SK-N-SH (cell line): ENCODE measurements at regions not wholly inside any gene's neighbourhood (a gene's known extent, or its start where the extent isn't known, plus 50 kb on each side); places are given as distances from the start of the nearest gene placed in this dataset.

Source experiments
- CTCF ChIA-PET: fragments of 300-600, 350-600 bp; formaldehyde crosslinking; extraction: SDS; loops from one replicate; lab custom pipeline; 2021; lab: Yijun Ruan, JAX
- POLR2A ChIA-PET: fragments of 350-600 bp; sonication (Branson Sonifier 250); formaldehyde crosslinking; extraction: SDS; loops from one replicate; lab custom pipeline; 2020; ENCODE audit warnings: antibody characterized with exemption, inconsistent platforms; lab: Yijun Ruan, JAX
- DNase-seq: peaks from one replicate; pipeline ENCODE4 v3.0.0; 2012
- H2AFZ ChIP-seq: fragments of 200-600 bp; sonication (generic); 2 replicates; pipeline ENCODE4 v1.8.1; 2016; ENCODE audit warnings: antibody characterized with exemption, mild to moderate bottlenecking, low read depth
- H3F3A ChIP-seq: fragments of 200-600 bp; sonication (generic); replicated peaks from 2 replicates; pipeline ENCODE3; 2016; ENCODE audit warnings: antibody characterized with exemption, mild to moderate bottlenecking; ENCODE audit not compliant: insufficient read depth
- H3K27ac ChIP-seq, 2 experiments: fragments of 200-500 bp in 1 of 2; fragments of 200-600 bp in 1 of 2; sonication (Bioruptor generic) in 1 of 2; sonication (generic), shearing (Covaris generic) in 1 of 2; 2 replicates each; pipeline versions ENCODE4 v1.5.1 to v1.6.1; 2014 to 2016; ENCODE audit warnings: low read depth in 2 of 2, inconsistent platforms in 1 of 2, low read length in 1 of 2, mild to moderate bottlenecking in 1 of 2, mixed read lengths in 1 of 2
- H3K27me3 ChIP-seq: fragments of 200-600 bp; sonication (generic), shearing (Covaris generic); 2 replicates; pipeline ENCODE4 v1.6.1; 2016; ENCODE audit warnings: mixed run types; ENCODE audit not compliant: insufficient read depth
- H3K36me3 ChIP-seq, 2 experiments: fragments of 200-500 bp in 1 of 2; fragments of 200-600 bp in 1 of 2; sonication (Bioruptor generic) in 1 of 2; sonication (generic) in 1 of 2; replicated peaks in 1 of 2; 2 replicates each; pipeline versions ENCODE3 to v1.5.1; 2014 to 2016; ENCODE audit warnings: low read length in 1 of 2, mild to moderate bottlenecking in 1 of 2; ENCODE audit not compliant: insufficient read depth in 2 of 2, control insufficient read depth in 1 of 2
- H3K4me1 ChIP-seq, 2 experiments: fragments of 200-500 bp in 1 of 2; fragments of 200-600 bp in 1 of 2; sonication (Bioruptor generic) in 1 of 2; sonication (generic), shearing (Covaris generic) in 1 of 2; 2 replicates each; pipeline versions ENCODE4 v1.5.1 to v1.6.1; 2014 to 2016; ENCODE audit warnings: low read depth in 1 of 2, low read length in 1 of 2, mixed run types in 1 of 2; ENCODE audit not compliant: insufficient read depth in 2 of 2, control insufficient read depth in 1 of 2
- H3K4me2 ChIP-seq: fragments of 200-600 bp; sonication (generic), shearing (Covaris generic); 2 replicates; pipeline ENCODE4 v1.6.1; 2017; ENCODE audit warnings: mixed run types
- H3K4me3 ChIP-seq, 2 experiments: fragments of 200-500 bp in 1 of 2; fragments of 200-600 bp in 1 of 2; sonication (Bioruptor generic) in 1 of 2; sonication (generic), shearing (Covaris generic) in 1 of 2; 2 replicates each; pipeline versions ENCODE4 v1.5.1 to v1.8.1; 2014 to 2016; ENCODE audit warnings: low read depth in 2 of 2, inconsistent platforms in 1 of 2, low read length in 1 of 2, mild to moderate bottlenecking in 1 of 2, mixed read lengths in 1 of 2, moderate library complexity in 1 of 2
- H3K79me2 ChIP-seq: fragments of 200-600 bp; sonication (generic); 2 replicates; pipeline ENCODE4 v1.8.1; 2017; ENCODE audit warnings: mild to moderate bottlenecking; ENCODE audit not compliant: insufficient read depth
- H3K9ac ChIP-seq: fragments of 200-600 bp; sonication (generic); 2 replicates; pipeline ENCODE4 v1.6.1; 2017; ENCODE audit warnings: mixed run types
- H3K9me2 ChIP-seq: fragments of 200-600 bp; sonication (generic); 2 replicates; pipeline ENCODE4 v1.6.1; 2017; ENCODE audit warnings: mixed run types
- H3K9me3 ChIP-seq: fragments of 200-600 bp; sonication (generic); 2 replicates; pipeline ENCODE4 v1.6.1; 2017; ENCODE audit warnings: mixed run types, mild to moderate bottlenecking, moderate library complexity
- H4K20me1 ChIP-seq: fragments of 200-600 bp; sonication (generic); 2 replicates; pipeline ENCODE4 v1.6.1; 2017; ENCODE audit warnings: mild to moderate bottlenecking, mixed run types; ENCODE audit not compliant: insufficient read depth
- CHD2 ChIP-seq: fragments of 150-350 bp; IDR thresholded peaks from 2 replicates; pipeline ENCODE4 v1.6.1; 2018; ENCODE audit warnings: low read length; ENCODE audit not compliant: partially characterized antibody
- ELF1 ChIP-seq: IDR thresholded peaks from 2 replicates; pipeline ENCODE4 v1.4.0; 2012
- EP300 ChIP-seq, 2 experiments: IDR thresholded peaks; 2 replicates each; pipeline versions ENCODE4 v1.4.0 to v1.6.1; 2012; ENCODE audit warnings: borderline replicate concordance in 1 of 2, low read depth in 1 of 2, low read length in 1 of 2
- EZH2phosphoT487 ChIP-seq: fragments of 200-600 bp; sonication (generic); IDR thresholded peaks from 2 replicates; pipeline ENCODE4 v1.6.1; 2017; ENCODE audit warnings: low read depth, mixed run types, mild to moderate bottlenecking, antibody characterized with exemption, moderate library complexity, borderline replicate concordance
- FOSL2 ChIP-seq: IDR thresholded peaks from 2 replicates; pipeline ENCODE4 v1.4.0; 2012; ENCODE audit warnings: low read depth, mild to moderate bottlenecking, moderate library complexity, borderline replicate concordance
- FOXJ3 ChIP-seq: sonication (generic); formaldehyde crosslinking; IDR thresholded peaks from 2 replicates; pipeline ENCODE4 v1.5.1; 2020; ENCODE audit warnings: mild to moderate bottlenecking, missing genetic modification reagents
- FOXM1 ChIP-seq: IDR thresholded peaks from 2 replicates; pipeline ENCODE4 v1.4.0; 2012; ENCODE audit warnings: low read depth, mild to moderate bottlenecking
- GABPA ChIP-seq: IDR thresholded peaks from 2 replicates; pipeline ENCODE4 v1.4.0; 2012; ENCODE audit warnings: low read depth, mild to moderate bottlenecking
- GATA2 ChIP-seq: sonication (generic); formaldehyde crosslinking; IDR thresholded peaks from 2 replicates; pipeline ENCODE4 v1.5.0; 2020; ENCODE audit warnings: mild to moderate bottlenecking, missing genetic modification reagents
- IRF3 ChIP-seq: fragments of 150-350 bp; IDR thresholded peaks from 2 replicates; pipeline ENCODE4 v1.6.1; 2016; ENCODE audit warnings: mild to moderate bottlenecking, low read depth, low read length
- MAX ChIP-seq: IDR thresholded peaks from 2 replicates; pipeline ENCODE4 v1.4.0; 2012; ENCODE audit warnings: low read depth
- MEF2A ChIP-seq: IDR thresholded peaks from 2 replicates; pipeline ENCODE4 v1.4.0; 2012; ENCODE audit warnings: low read depth, borderline replicate concordance
- NFIC ChIP-seq: IDR thresholded peaks from 2 replicates; pipeline ENCODE4 v1.4.0; 2012; ENCODE audit warnings: borderline replicate concordance
- POLR2AphosphoS5 ChIP-seq: IDR thresholded peaks from 2 replicates; pipeline ENCODE4 v1.6.1; 2012; ENCODE audit warnings: low read depth, low read length
- RAD21 ChIP-seq: IDR thresholded peaks from 2 replicates; pipeline ENCODE4 v1.6.1; 2012; ENCODE audit warnings: mild to moderate bottlenecking, low read length
- RCOR1 ChIP-seq: fragments of 150-350 bp; IDR thresholded peaks from 2 replicates; pipeline ENCODE4 v1.6.1; 2017; ENCODE audit warnings: antibody characterized with exemption, low read length
- REST ChIP-seq: IDR thresholded peaks from 2 replicates; pipeline ENCODE4 v1.6.1; 2012; ENCODE audit warnings: mild to moderate bottlenecking, low read depth, low read length, moderate library complexity
- RFX5 ChIP-seq: IDR thresholded peaks from 2 replicates; pipeline ENCODE4 v1.6.1; 2012; ENCODE audit warnings: mild to moderate bottlenecking, improper control_type of control experiment, low read length
- RXRA ChIP-seq: IDR thresholded peaks from 2 replicates; pipeline ENCODE4 v1.4.0; 2012; ENCODE audit warnings: low read depth, mild to moderate bottlenecking, borderline replicate concordance
- SMC3 ChIP-seq: IDR thresholded peaks from 2 replicates; pipeline ENCODE4 v1.6.1; 2012; ENCODE audit warnings: low read depth, low read length, improper control_type of control experiment
- TAF1 ChIP-seq: IDR thresholded peaks from 2 replicates; pipeline ENCODE4 v1.6.1; 2012; ENCODE audit warnings: low read depth, mild to moderate bottlenecking, low read length, moderate library complexity, borderline replicate concordance
- TCF12 ChIP-seq: IDR thresholded peaks from 2 replicates; pipeline ENCODE4 v1.4.0; 2012
- TEAD4 ChIP-seq: IDR thresholded peaks from 2 replicates; pipeline ENCODE4 v1.4.0; 2012; ENCODE audit warnings: mild to moderate bottlenecking, borderline replicate concordance; ENCODE audit not compliant: insufficient read depth
- USF2 ChIP-seq: fragments of 150-350 bp; IDR thresholded peaks from 2 replicates; pipeline ENCODE4 v1.6.1; 2017; ENCODE audit warnings: antibody characterized with exemption, low read length, low read depth, borderline replicate concordance
- YY1 ChIP-seq: IDR thresholded peaks from 2 replicates; pipeline ENCODE4 v1.4.0; 2012; ENCODE audit warnings: low read depth, mild to moderate bottlenecking
- ZBTB33 ChIP-seq: IDR thresholded peaks from 2 replicates; pipeline ENCODE4 v1.4.0; 2012; ENCODE audit warnings: low read depth, borderline replicate concordance
- WGBS: methylation state at CpG from one replicate; pipeline ENCODE4 v1.1.6; 2017; ENCODE audit warnings: low lambda C conversion rate; 5-methylcytosine and 5-hydroxymethylcytosine counted together

- ChIA-PET POLR2A (no interaction called here), CTCF (no interaction called here)
- Histone ChIP-seq H3K9me3 (no peaks in the 10 kb centered on the region), H3K4me3 (no peak overlapping the region), H3K36me3 (no peaks in the 10 kb centered on the region), H4K20me1 (no peaks in the 10 kb centered on the region), H3K27me3 (no peaks in the 10 kb centered on the region), H3K4me2 (peak overlapping the region; percentile 59), H3K9me2 (no peaks in the 10 kb centered on the region), H3F3A (peaks cover 5% of the 10 kb centered on the region), H3K4me1 (peaks cover 6 to 7% of the 10 kb centered on the region in 2 experiments; a peak in 3 of 4 replicates), H2AFZ (peak overlapping the region; percentile 69; the same call in 1 of the 2 replicates), H3K27ac (peak overlapping the region; percentile 21 to 61; a peak in 2 of 4 replicates), H3K79me2 (no peaks in the 10 kb centered on the region), H3K9ac (no peak overlapping the region)
- WGBS = 31% methylated on average over 10 of the region's 10 CpGs
- no peak for DNase-seq
- no peak for TF ChIP-seq EZH2phosphoT487
- no peak for TF ChIP-seq FOXM1
- no peak for TF ChIP-seq TEAD4
- no peak for TF ChIP-seq SMC3
- TF ChIP-seq IRF3 = no peak
- no peak for TF ChIP-seq RXRA
- no peak for TF ChIP-seq TAF1
- TF ChIP-seq FOSL2 = peak; percentile 59; the same call in 1 of the 2 replicates
- TF ChIP-seq MAX = 0 out of 2 replicates have a peak, but pooled peaks have one; percentile 28
- TF ChIP-seq ZBTB33 = no peak
- TF ChIP-seq NFIC = peak; percentile 55; the same call in 1 of the 2 replicates
- no peak for TF ChIP-seq POLR2AphosphoS5
- peak; percentile 49 for TF ChIP-seq TCF12
- no peak for TF ChIP-seq GABPA
- no peak for TF ChIP-seq REST
- no peak for TF ChIP-seq RFX5
- no peak for TF ChIP-seq RCOR1
- no peak for TF ChIP-seq YY1
- no peak for TF ChIP-seq CHD2
- no peak for TF ChIP-seq EP300 (IDR thresholded peaks at IDR 0.05; ENCODE audit: borderline replicate concordance in 1 of 2, low read depth in 1 of 2, low read length in 1 of 2)
- no peak for TF ChIP-seq USF2
- peak; percentile 79; the same call in 1 of the 2 replicates for TF ChIP-seq MEF2A
- TF ChIP-seq GATA2 = no peak
- no peak for TF ChIP-seq RAD21
- TF ChIP-seq FOXJ3 (CRISPR knock-in tag) = no peak
- no peak for TF ChIP-seq ELF1
These were observed 64.1 kb upstream of the RPS6KA2 start for GRCh38 chr6:166691199-166691598.
